Cardiac fibroblast (primary cell): ENCODE measurements at regions not wholly inside any gene's neighbourhood (a gene's known extent, or its start where the extent isn't known, plus 50 kb on each side); places are given as distances from the start of the nearest gene placed in this dataset.
"Not testable (repeated sequence)": the region's sequence is repeated elsewhere in the genome, so short reads cannot be mapped to it uniquely, and the experiment has no call there.

Source experiments
- DNase-seq, 2 donors: peaks; one replicate each; pipeline versions ENCODE4 v3.0.0 to v3.0.0-alpha.2; 2010; ENCODE audit warnings: low read depth in 2 of 2
- H3K4me3 ChIP-seq, 2 donors: replicated peaks in 1 of 2; 1 replicate in 1 of 2; 2 replicates in 1 of 2; pipeline ENCODE4 v1.5.1; 2011; ENCODE audit warnings: low read depth in 2 of 2, low read length in 2 of 2, mild to moderate bottlenecking in 2 of 2, moderate library complexity in 1 of 2
- TF ChIP-seq, protein P1 (sequence below): IDR thresholded peaks from one replicate; pipeline ENCODE4 v1.5.1; 2011; ENCODE audit warnings: low read depth, mild to moderate bottlenecking, low read length, inconsistent platforms

- DNase-seq, result no peak
- TF ChIP-seq, protein P1, sequence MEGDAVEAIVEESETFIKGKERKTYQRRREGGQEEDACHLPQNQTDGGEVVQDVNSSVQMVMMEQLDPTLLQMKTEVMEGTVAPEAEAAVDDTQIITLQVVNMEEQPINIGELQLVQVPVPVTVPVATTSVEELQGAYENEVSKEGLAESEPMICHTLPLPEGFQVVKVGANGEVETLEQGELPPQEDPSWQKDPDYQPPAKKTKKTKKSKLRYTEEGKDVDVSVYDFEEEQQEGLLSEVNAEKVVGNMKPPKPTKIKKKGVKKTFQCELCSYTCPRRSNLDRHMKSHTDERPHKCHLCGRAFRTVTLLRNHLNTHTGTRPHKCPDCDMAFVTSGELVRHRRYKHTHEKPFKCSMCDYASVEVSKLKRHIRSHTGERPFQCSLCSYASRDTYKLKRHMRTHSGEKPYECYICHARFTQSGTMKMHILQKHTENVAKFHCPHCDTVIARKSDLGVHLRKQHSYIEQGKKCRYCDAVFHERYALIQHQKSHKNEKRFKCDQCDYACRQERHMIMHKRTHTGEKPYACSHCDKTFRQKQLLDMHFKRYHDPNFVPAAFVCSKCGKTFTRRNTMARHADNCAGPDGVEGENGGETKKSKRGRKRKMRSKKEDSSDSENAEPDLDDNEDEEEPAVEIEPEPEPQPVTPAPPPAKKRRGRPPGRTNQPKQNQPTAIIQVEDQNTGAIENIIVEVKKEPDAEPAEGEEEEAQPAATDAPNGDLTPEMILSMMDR, result no peak
- H3K4me3 ChIP-seq, result no peak overlapping the region
Measured at GRCh38 chr1:30521261-30521865, 202.0 kb downstream of the MATN1 start.

DNA sequence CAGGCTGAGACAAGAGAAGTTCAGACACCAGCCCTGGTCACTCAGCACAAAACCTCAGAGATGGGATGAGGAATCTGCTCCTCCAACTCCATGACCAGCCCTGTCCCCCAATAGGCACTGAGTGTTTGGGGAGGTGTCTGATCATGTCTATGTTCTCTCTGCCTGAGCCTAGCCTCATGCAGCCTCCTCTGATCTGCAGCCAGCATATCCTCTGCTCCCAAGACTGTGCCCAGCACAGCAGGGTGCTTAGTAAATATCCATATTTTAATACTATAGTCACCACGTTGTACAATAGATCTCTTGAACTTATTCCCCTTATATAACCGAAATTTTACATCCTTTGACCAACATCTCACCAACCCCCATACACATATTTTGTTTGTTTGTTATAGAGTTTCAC, 202.9 kb downstream of the MATN1 start:
- no peak overlapping the region for H3K4me3 ChIP-seq
- DNase-seq, result no peak
- TF ChIP-seq, protein P1, result no peak

GRCh38 chr1:30519201-30519763, 204.1 kb downstream of the MATN1 start:
- H3K4me3 ChIP-seq, result no peak overlapping the region
- TF ChIP-seq, protein P1, result no peak
- no peak for DNase-seq

- no peak for DNase-seq
- H3K4me3 ChIP-seq, result no peak overlapping the region
- TF ChIP-seq, protein P1, result no peak
Measured at GRCh38 chr1:30518696-30519095, 204.7 kb downstream of the MATN1 start.

GRCh38 chr1:30518186-30518585, 205.2 kb downstream of the MATN1 start:
- TF ChIP-seq, protein P1, result no peak
- no peak for DNase-seq
- H3K4me3 ChIP-seq, result no peak overlapping the region

- DNase-seq, H3K4me3 ChIP-seq: not testable (repeated sequence)
Measured at GRCh38 chr1:30517666-30518065, 205.7 kb downstream of the MATN1 start.

- not testable (repeated sequence) for DNase-seq, H3K4me3 ChIP-seq
Measured at GRCh38 chr1:30517241-30517640, 206.1 kb downstream of the MATN1 start.

DNA sequence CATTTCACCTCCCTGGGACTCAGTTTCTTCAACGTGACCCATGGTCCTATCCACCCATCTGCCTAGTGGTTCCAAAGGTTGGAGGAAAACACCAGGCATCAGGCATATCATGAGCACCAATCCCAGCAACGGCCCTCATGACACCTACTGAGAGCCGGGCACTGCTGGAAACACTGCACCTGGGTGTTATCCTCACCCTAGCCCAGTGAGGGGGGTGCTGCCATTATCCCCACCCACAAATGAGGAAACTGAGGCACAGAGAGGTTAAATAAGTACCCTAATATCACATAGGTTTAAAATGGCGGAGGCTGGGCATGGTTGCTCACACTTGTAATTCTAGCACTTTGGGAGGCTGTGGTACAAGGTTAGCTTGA, 206.9 kb downstream of the MATN1 start:
- TF ChIP-seq, protein P1, result no peak
- no peak overlapping the region for H3K4me3 ChIP-seq
- DNase-seq, result no peak
